H1 (cell line): ENCODE measurements at regions not wholly inside any gene's neighbourhood (a gene's known extent, or its start where the extent isn't known, plus 50 kb on each side); places are given as distances from the start of the nearest gene placed in this dataset.

Experiments used
- CHD1 ChIP-seq: IDR thresholded peaks from 2 replicates; pipeline ENCODE4 v1.6.1; 2012; ENCODE audit warnings: low read depth, low read length, improper control_type of control experiment
- CREB1 ChIP-seq: IDR thresholded peaks from 2 replicates; pipeline ENCODE4 v1.6.1; 2012; ENCODE audit warnings: inconsistent platforms
- HDAC6 ChIP-seq: IDR thresholded peaks from one replicate; pipeline ENCODE4 v1.7.1; 2012; ENCODE audit warnings: low read depth, mild to moderate bottlenecking, inconsistent platforms, low read length, moderate library complexity
- MAX ChIP-seq: IDR thresholded peaks from 2 replicates; pipeline ENCODE4 v1.6.1; 2012; ENCODE audit warnings: inconsistent platforms
- POLR2A ChIP-seq, 2 experiments: IDR thresholded peaks; 1 replicate in 1 of 2; 2 replicates in 1 of 2; pipeline ENCODE4 v1.6.1; 2011; ENCODE audit warnings: low read depth in 2 of 2, low read length in 2 of 2, mild to moderate bottlenecking in 2 of 2; ENCODE audit errors: control extremely low read depth in 1 of 2
- TCF12 ChIP-seq: IDR thresholded peaks from 2 replicates; pipeline ENCODE4 v1.6.1; 2011; ENCODE audit warnings: low read depth, mild to moderate bottlenecking, low read length
- TEAD4 ChIP-seq: IDR thresholded peaks from 2 replicates; pipeline ENCODE4 v1.6.1; 2012; ENCODE audit warnings: low read depth, low read length, inconsistent platforms, mixed read lengths
- USF2 ChIP-seq: IDR thresholded peaks from 2 replicates; pipeline ENCODE4 v1.6.1; 2011; ENCODE audit warnings: low read length, improper control_type of control experiment

GRCh38 chr6:164057876-164058275 lies 643.4 kb downstream of the QKI start (continued):
- TF ChIP-seq HDAC6 (no peak), USF2 (no peak), CHD1 (no peak), TCF12 (no peak), MAX (no peak), TEAD4 (no peak), CREB1 (no peak), POLR2A (IDR thresholded peaks at IDR 0.05; ENCODE audit: control extremely low read depth in 1 of 2, low read depth in 2 of 2, low read length in 2 of 2) (no peak)
